ENCODE measurements at regions not wholly inside any gene's neighbourhood (a gene's known extent, or its start where the extent isn't known, plus 50 kb on each side); places are given as distances from the start of the nearest gene placed in this dataset.

- no peak for DNase-seq (ENCODE audit: low spot score)
Measured at GRCh38 chr15:93162560-93162959, 73.5 kb upstream of the RGMA start.

- DNase-seq (ENCODE audit: low spot score), result no peak
Measured at GRCh38 chr15:93159930-93160329, 70.9 kb upstream of the RGMA start.

DNA sequence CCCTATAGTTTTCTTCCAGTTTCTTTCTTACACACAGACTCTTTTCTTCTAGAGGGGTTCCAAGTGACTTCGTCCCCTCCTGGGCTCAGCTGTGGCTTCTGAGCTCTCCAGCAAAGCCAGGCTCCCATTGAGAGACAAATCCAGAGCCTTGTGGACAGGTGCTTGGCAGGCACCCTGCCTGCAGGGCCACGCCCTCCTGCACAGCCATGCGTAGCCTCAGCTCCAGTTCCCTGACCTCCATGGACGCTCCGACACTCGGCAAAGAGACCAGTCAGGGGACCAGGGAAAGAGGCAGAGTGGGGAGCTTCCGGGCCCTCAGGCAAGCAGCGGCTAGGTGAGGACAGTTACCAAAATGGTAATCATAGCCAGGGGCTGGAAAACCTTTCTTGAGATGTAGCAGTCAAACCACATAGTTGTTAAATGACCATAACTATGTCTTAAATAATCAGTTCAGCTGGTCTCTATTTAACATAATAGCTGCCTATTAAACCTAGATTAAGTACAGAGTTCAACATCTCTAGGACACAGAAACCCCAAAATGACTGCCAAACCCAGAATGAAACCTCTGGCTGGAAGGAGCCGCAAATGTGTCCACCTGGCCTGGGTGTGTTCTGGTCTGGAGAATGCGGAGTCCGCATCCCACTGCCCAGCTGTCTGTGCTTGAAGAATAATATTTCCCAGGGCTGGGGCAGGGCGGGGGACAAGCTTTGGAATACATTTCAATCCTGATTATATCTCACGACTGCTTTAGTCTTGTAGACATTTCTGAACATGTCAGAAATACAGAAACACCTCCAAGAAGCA, 69.3 kb upstream of the RGMA start:
- no peak for DNase-seq (ENCODE audit: low spot score)

DNA sequence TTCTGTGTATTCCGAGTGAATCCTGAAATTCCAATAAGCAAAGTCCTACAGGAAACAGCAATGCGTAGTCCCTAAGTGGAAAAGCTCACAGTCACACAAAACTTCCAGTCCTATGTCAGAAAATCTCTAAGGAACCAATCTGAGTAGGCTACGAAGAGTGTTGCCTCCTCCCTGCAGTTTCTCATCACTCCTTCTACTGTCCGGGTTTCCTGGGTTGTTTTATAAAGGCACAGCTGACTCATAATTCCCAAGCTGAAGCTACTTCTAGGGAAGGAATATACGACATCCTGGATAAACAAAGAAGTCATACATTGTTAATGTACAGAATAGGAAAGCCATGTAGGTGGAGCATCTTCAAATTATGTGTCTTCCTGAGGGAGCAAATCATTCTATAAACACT, 65.7 kb upstream of the RGMA start:
- no peak for DNase-seq (ENCODE audit: low spot score)

GRCh38 chr15:93152951-93153350, 63.9 kb upstream of the RGMA start:
- DNase-seq (ENCODE audit: low spot score), result no peak

- no peak for DNase-seq (ENCODE audit: low spot score)
Measured at GRCh38 chr15:93152360-93152759, 63.3 kb upstream of the RGMA start.

- DNase-seq (ENCODE audit: low spot score), result no peak
Measured at GRCh38 chr15:93150910-93151881, 62.2 kb upstream of the RGMA start.

DNA sequence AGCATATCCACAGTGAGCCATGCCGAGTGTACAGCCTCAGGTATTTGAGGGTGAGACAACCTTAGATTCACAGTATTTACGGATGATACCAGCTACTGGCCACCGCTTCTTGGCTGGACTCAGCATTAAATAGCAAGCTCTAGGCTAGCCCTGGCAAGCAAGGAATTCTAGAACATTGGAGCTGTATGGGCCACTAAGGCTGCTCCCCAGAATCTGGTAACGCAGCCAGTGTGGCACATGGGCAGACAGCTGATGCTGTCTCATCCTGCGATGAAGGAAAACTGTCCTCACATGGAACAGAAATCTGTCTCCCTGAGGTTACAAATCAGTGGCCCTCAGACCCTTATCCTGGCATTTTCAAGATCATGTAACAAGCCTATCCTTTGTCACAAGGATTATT, 57.6 kb upstream of the RGMA start:
- no peak for DNase-seq (ENCODE audit: low spot score)

DNA sequence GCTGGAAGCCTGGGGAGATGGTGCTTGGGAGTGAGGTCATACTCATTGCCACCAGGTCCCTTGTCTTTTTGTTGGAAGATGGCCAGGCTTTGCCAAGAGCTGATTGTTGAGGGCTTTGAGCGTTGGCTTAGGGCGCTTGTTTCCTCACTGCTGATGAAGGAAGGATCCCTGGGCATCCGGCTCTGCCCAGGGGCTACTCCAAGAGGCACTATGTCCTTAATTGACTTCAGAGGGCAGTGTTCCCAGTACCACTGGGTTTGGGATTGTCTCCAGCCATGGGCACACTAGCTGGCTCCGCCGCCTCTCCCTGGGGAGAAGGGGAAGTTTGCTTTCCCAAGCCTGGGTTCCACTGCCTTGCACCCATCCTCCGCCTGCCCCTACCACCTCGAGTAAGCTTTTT, 57.2 kb upstream of the RGMA start:
- DNase-seq (ENCODE audit: low spot score), result no peak

- no peak for DNase-seq (ENCODE audit: low spot score)
Measured at GRCh38 chr15:93144463-93145236, 55.6 kb upstream of the RGMA start.

- DNase-seq (ENCODE audit: low spot score), result no peak
Measured at GRCh38 chr15:93143186-93143585, 54.2 kb upstream of the RGMA start.

DNA sequence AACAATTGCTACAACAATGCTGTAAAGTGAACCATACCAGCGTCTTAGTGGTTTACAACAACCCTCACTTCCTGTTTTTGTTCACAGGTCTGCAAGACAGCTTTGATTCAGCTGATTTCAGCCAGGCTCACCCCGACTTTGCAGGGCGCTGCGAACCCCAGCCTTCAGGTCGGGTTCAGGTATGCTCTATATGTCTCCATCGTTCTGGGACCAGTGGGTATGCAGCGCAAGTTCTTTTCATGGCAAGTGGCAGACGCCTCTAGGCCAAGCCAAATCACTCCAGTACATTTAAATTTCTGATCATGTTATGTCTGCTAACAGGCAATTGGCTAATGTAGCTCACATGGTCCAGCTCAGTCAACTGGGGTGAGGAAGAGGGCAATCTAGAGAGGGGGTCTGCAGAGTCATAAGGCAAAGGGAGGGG, 52.4 kb upstream of the RGMA start:
- DNase-seq (ENCODE audit: low spot score), result no peak

GRCh38 chr15:93139436-93139835, 50.4 kb upstream of the RGMA start:
- DNase-seq (ENCODE audit: low spot score), result no peak

DNA sequence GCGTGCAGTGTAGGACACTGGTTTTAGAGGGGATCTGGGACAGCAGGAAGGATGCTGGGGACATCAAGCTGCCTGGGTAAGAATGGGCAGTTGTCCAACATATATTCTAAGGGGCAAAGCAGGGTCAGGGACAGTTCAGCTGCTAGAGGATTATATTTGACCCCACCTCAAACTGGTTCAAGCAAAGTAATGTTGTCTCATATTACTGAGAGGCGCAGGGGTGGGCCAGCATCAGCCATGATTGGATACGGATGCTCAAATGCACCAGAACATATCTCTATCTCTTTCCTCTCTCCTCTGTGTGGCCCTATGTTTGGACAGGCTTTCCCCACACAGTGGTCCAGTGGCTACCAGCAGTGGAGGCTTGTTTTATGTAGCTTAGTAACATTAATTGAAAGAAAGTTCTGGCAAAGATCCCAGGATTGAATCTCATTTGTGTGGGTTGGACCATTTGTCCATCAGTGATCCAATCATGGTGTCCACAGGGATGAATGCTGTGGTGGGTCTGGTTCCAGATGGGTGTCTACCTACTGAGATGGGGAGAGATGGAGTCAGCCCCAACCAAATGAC, 49.8 kb upstream of the RGMA start:
- DNase-seq (ENCODE audit: low spot score), result no peak

All from AG08396 (cell line).